Body of pancreas (tissue), 4 donors: ENCODE measurements at regions not wholly inside any gene's neighbourhood (a gene's known extent, or its start where the extent isn't known, plus 50 kb on each side); places are given as distances from the start of the nearest gene placed in this dataset.

Source experiments
- ATAC-seq: fragments of 150-250 bp; one replicate; pipeline ENCODE4 v1.9.1; 2016
- DNase-seq, 4 donors: peaks; one replicate each; pipeline ENCODE4 v3.0.0-alpha.2; 2019
- H3K27ac ChIP-seq, 4 donors: fragments of 200-600 bp; sonication (generic); 1 replicate in 3 of 4; 2 replicates in 1 of 4; pipeline versions ENCODE4 v1.5.1 to v1.6.1; 2016 to 2019; ENCODE audit warnings: mild to moderate bottlenecking in 1 of 4, mixed read lengths in 1 of 4, moderate library complexity in 1 of 4
- H3K27me3 ChIP-seq, 2 donors: fragments of 200-600 bp; sonication (generic); one replicate each; pipeline ENCODE4 v1.6.0; 2016; ENCODE audit warnings: mild to moderate bottlenecking in 1 of 2
- H3K36me3 ChIP-seq, 2 donors: fragments of 200-600 bp; sonication (generic); replicated peaks in 1 of 2; 2 replicates each; pipeline ENCODE4 v1.5.1; 2016; ENCODE audit warnings: low read depth in 2 of 2; ENCODE audit not compliant: insufficient read depth in 1 of 2
- H3K4me1 ChIP-seq: fragments of 200-600 bp; sonication (generic); one replicate; pipeline ENCODE4 v1.6.0; 2016
- H3K4me3 ChIP-seq, 2 donors: fragments of 200-600 bp; sonication (generic); 1 replicate in 1 of 2; 2 replicates in 1 of 2; pipeline ENCODE4 v1.5.1; 2016 to 2019
- H3K9me3 ChIP-seq, 3 donors: fragments of 200-600 bp; sonication (generic); 1 replicate in 2 of 3; 2 replicates in 1 of 3; pipeline ENCODE4 v1.5.1; 2016
- POLR2A ChIP-seq, 3 donors: fragments of 450-650 bp; IDR thresholded peaks; one replicate each; pipeline ENCODE4 v1.6.1; 2016; ENCODE audit warnings: antibody characterized with exemption in 3 of 3, mild to moderate bottlenecking in 2 of 3
- WGBS, 2 donors: methylation state at CpG; one replicate each; pipeline ENCODE4 v1.1.5; 2017; 5-methylcytosine and 5-hydroxymethylcytosine counted together
- intact Hi-C: fragments of 100-400 bp; cut with DNase I; formaldehyde crosslinking; loops from one replicate; pipeline ENCODE4 v1.15.1; 2023
- TF ChIP-seq, protein P1 (sequence below), 7 experiments: fragments of 450-650 bp in 4 of 7; fragments of 200-600 bp in 3 of 7; sonication (generic) in 3 of 7; IDR thresholded peaks; one replicate each; pipeline ENCODE4 v1.5.1; 2016 to 2019; ENCODE audit warnings: antibody characterized with exemption in 7 of 7

DNA sequence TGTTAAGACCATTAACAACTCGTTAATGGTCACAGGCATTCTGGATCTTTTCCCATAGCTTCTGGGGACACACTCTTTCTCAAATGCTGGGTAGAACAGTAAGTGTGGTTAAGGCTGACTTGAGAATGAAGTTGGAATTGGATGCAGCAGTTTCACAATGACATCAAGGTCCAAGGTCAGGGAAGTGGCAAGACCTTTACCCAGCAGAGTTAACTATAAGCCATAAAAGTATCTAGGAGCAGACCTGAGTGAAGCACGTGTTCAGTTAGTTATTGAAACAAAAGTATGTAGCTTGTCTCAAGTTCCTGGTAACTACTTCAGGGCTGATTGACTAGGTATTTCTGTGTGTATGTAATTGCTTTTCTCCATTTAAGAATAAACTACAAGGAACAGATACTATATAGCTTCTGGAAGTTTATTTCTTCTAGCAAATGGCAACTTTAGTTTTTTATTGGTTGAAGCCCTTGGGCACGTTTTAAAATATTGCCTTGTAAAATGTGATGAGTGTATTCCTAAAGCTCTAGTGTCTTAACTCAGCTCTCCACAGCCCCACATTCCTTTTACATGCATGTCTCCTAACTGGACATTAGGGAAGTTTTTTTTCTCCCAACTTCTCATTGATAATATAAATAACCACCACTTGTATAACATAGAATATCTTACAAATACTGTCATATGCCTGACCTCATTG, 479.0 kb upstream of the CITED2 start:
- 44 to 46% methylated on average over 3 of the region's 3 CpGs for WGBS, 2 donors
- intact Hi-C loops: no loop called here
- Histone ChIP-seq H3K27me3 (no peaks in the 10 kb centered on the region), H3K4me3 (no peak overlapping the region), H3K4me1 (peaks cover 10% of the 10 kb centered on the region), H3K27ac (peak overlapping the region in 1 of 4 donors; percentile 19), H3K36me3 (no peaks in the 10 kb centered on the region), H3K9me3 (no peaks in the 10 kb centered on the region)
- TF ChIP-seq, protein P1, sequence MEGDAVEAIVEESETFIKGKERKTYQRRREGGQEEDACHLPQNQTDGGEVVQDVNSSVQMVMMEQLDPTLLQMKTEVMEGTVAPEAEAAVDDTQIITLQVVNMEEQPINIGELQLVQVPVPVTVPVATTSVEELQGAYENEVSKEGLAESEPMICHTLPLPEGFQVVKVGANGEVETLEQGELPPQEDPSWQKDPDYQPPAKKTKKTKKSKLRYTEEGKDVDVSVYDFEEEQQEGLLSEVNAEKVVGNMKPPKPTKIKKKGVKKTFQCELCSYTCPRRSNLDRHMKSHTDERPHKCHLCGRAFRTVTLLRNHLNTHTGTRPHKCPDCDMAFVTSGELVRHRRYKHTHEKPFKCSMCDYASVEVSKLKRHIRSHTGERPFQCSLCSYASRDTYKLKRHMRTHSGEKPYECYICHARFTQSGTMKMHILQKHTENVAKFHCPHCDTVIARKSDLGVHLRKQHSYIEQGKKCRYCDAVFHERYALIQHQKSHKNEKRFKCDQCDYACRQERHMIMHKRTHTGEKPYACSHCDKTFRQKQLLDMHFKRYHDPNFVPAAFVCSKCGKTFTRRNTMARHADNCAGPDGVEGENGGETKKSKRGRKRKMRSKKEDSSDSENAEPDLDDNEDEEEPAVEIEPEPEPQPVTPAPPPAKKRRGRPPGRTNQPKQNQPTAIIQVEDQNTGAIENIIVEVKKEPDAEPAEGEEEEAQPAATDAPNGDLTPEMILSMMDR (IDR thresholded peaks at IDR 0.05): no peak
- no peak for TF ChIP-seq POLR2A (IDR thresholded peaks at IDR 0.05)
- DNase-seq: no peak
- ATAC-seq: peak; percentile 58

GRCh38 chr6:139852488-139853140, 478.2 kb upstream of the CITED2 start:
- ATAC-seq (no peak), DNase-seq (no peak)
- H3K27ac ChIP-seq: no peak overlapping the region
- no peak overlapping the region for H3K4me3 ChIP-seq
- H3K27me3 ChIP-seq: no peaks in the 10 kb centered on the region
- no peak for TF ChIP-seq POLR2A (IDR thresholded peaks at IDR 0.05)
- TF ChIP-seq, protein P1 (IDR thresholded peaks at IDR 0.05): no peak
- intact Hi-C loops: no loop called here
- no peaks in the 10 kb centered on the region for H3K9me3 ChIP-seq
- WGBS, 2 donors: 87% methylated on average over 9 of the region's 9 CpGs
- peaks cover 10% of the 10 kb centered on the region for H3K4me1 ChIP-seq
- H3K36me3 ChIP-seq: no peaks in the 10 kb centered on the region

- Histone ChIP-seq H3K4me3 (no peak overlapping the region), H3K9me3 (no peaks in the 10 kb centered on the region), H3K36me3 (no peaks in the 10 kb centered on the region), H3K27ac (no peak overlapping the region), H3K27me3 (no peaks in the 10 kb centered on the region), H3K4me1 (peaks cover 10% of the 10 kb centered on the region)
- intact Hi-C loops: no loop called here
- DNase-seq (no peak), ATAC-seq (no peak)
- 59 to 71% methylated on average over 2 of the region's 2 CpGs for WGBS, 2 donors
- TF ChIP-seq, protein P1 (IDR thresholded peaks at IDR 0.05): no peak
- no peak for TF ChIP-seq POLR2A (IDR thresholded peaks at IDR 0.05)
Observed at GRCh38 chr6:139852067-139852466, 477.6 kb upstream of the CITED2 start.

DNA sequence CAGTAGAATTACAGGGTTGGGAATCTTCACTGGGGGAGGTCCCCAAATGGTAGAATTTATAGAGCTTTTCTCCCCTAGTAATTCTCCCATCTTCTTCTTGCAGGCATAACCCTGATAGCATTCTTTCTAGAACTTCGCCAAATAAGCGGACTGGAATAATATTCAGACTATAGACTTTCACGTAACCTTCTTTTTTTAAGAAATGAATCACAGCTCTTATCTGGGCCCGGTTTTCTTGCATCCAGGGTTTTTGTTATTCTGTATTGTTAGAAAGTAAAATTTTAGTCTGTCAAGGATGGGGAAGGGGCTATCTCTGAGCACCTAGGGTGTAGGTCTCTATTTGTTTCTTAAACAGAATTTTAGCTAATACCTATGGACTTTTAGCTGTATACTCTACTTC, 476.8 kb upstream of the CITED2 start:
- H3K27ac ChIP-seq: no peak overlapping the region
- WGBS, 2 donors: 48 to 49% methylated on average over 4 of the region's 4 CpGs
- no peaks in the 10 kb centered on the region for H3K36me3 ChIP-seq
- peaks cover 10% of the 10 kb centered on the region for H3K4me1 ChIP-seq
- ATAC-seq (no peak), DNase-seq (no peak)
- intact Hi-C loops: no loop called here
- no peak for TF ChIP-seq POLR2A (IDR thresholded peaks at IDR 0.05)
- TF ChIP-seq, protein P1 (IDR thresholded peaks at IDR 0.05): no peak
- H3K27me3 ChIP-seq: no peaks in the 10 kb centered on the region
- H3K9me3 ChIP-seq: no peaks in the 10 kb centered on the region
- no peak overlapping the region for H3K4me3 ChIP-seq

GRCh38 chr6:139850512-139850911, 476.1 kb upstream of the CITED2 start:
- no peaks in the 10 kb centered on the region for H3K27me3 ChIP-seq
- H3K9me3 ChIP-seq: no peaks in the 10 kb centered on the region
- ATAC-seq (no peak), DNase-seq (no peak)
- TF ChIP-seq, protein P1 (IDR thresholded peaks at IDR 0.05): no peak
- TF ChIP-seq POLR2A (IDR thresholded peaks at IDR 0.05): no peak
- peaks cover 10% of the 10 kb centered on the region for H3K4me1 ChIP-seq
- intact Hi-C loops: no loop called here
- H3K27ac ChIP-seq: no peak overlapping the region
- no peak overlapping the region for H3K4me3 ChIP-seq
- H3K36me3 ChIP-seq: no peaks in the 10 kb centered on the region
- WGBS, 2 donors: 91 to 98% methylated on average over 2 of the region's 2 CpGs
